HG03196 (cell line): ENCODE measurements at regions not wholly inside any gene's neighbourhood (a gene's known extent, or its start where the extent isn't known, plus 50 kb on each side); places are given as distances from the start of the nearest gene placed in this dataset.

Experiments used
- ATAC-seq: cut with Tn5 transposase; IDR thresholded peaks from one replicate; pipeline ENCODE4 v1.9.1; 2021; ENCODE audit not compliant: unreplicated experiment

GRCh38 chr1:82625537-82625936 lies 824.8 kb downstream of the ADGRL2 start:
- ATAC-seq, result no peak

- no peak for ATAC-seq
Measured at GRCh38 chr1:82621076-82621475, 820.3 kb downstream of the ADGRL2 start.

GRCh38 chr1:82614090-82614489 lies 813.4 kb downstream of the ADGRL2 start:
- ATAC-seq, result no peak

- ATAC-seq, result no peak
Measured at GRCh38 chr1:82612986-82613385, 812.3 kb downstream of the ADGRL2 start.

GRCh38 chr1:82606546-82606945 lies 805.8 kb downstream of the ADGRL2 start:
- no peak for ATAC-seq

DNA sequence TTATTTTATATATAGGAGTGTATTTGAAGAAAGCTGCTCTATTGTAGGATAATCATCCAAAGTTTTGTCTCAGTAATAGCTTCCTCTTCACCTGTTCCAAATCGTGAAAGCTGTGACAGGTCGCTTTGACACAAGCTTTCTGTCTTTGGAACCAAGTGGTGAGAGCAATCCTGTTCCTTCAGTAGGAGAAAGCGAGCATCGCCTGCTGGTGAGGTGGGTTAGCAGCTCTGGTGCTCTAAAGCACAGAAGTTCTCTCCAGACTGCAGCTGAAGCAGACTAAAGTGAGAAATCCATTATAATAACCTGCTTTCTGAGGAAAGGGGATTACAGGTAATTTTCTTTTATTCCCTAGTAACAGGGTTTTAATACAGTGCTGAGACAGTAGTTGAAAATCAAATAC lies 803.8 kb downstream of the ADGRL2 start:
- ATAC-seq, result no peak

DNA sequence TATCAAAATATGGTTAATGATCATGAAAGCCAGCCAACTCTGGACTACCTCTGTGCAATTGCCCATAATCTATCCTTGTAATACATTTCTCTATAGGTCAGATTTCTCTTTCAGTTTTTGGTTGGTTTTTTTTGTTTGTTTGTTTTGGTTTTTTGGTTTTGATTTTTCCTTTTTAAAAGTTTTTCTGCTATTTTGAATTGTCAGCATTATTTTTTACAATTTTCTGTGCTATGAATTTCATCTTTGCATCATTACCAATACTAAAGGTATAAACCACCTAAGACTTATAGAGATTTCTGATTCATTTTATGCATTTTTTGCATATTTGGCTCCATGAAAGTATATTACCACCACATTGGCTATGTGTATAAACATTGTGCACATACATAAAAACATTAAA lies 799.6 kb downstream of the ADGRL2 start:
- ATAC-seq, result no peak

DNA sequence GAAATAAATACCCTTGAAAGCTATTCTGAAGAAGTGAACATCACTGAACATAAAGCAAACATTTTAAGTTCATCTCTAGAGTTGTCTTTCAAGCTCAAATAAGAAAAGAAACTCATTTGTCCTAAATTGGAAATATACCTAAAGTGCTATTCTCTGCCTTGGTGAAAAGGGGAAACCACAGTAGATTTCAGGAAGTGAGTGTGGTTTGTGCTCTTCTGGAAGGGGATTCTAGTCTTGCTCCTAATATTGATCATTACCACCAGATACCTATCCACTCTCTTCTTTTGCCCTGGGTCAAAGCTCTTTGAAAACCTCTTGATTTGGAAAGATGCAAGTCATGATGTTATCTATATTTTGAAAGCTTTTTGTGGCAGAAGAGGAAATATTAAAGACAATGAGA lies 798.1 kb downstream of the ADGRL2 start:
- ATAC-seq, result no peak

- no peak for ATAC-seq
Measured at GRCh38 chr1:82598337-82598736, 797.6 kb downstream of the ADGRL2 start.

DNA sequence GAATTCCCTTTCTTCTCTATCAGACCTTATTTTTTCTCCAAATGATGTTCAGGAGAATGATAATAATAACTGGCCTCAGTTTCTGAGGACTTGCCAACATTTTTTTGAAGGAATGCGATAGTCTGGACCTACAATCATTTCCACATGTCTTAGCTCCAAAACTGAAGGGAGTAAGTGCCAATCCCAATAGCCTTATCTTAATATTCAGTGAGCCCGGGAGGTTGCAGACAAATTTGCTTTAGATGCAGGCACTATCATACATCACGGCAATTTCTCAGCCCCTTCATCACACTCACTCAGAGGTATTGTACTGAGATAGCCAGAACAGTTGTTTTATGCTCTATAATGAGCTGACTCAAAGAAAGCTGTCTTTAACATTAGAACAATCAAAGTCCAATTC lies 796.9 kb downstream of the ADGRL2 start:
- ATAC-seq, result no peak

GRCh38 chr1:82597141-82597540 lies 796.4 kb downstream of the ADGRL2 start:
- no peak for ATAC-seq

DNA sequence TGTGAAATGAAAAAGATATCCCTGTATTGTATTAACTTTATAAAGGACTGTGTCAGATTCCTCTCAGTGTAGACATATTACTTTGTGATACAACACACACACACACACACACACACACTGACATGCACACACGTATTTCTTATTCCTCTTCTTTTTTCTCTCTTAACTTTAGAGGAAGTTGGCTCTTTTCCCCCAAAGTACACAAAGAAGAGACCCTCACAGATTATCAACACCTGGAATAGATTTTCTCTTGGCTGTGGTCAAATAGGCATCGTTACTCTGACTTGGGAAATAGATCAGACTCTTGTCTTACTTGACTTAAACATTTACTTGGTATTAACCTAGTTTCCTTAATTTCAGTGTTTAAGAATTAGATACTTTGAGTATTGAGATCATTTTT lies 792.8 kb downstream of the ADGRL2 start:
- ATAC-seq, result no peak

GRCh38 chr1:82589588-82589987 lies 788.9 kb downstream of the ADGRL2 start:
- ATAC-seq, result no peak

GRCh38 chr1:82587371-82587770 lies 786.6 kb downstream of the ADGRL2 start:
- no peak for ATAC-seq

GRCh38 chr1:82586473-82586872 lies 785.7 kb downstream of the ADGRL2 start:
- ATAC-seq, result no peak

DNA sequence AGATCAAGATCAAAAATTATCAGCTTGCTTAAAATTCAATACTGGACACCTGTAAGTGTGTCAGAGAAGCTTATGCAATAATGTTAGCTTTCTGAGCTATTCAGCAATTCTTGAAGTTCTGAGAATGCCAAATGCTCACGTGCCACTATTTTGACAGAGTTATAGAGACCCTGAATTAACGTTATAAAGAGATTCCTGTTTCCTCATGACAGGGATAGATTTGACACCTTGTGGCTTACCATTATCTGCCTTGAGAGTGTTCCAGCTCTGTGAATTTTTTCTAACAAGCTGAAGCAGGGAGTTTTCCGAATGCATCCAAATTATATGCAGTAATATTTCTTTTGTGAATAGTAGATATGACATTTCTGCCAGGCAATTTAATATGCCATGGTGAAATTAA lies 781.6 kb downstream of the ADGRL2 start:
- ATAC-seq, result no peak

DNA sequence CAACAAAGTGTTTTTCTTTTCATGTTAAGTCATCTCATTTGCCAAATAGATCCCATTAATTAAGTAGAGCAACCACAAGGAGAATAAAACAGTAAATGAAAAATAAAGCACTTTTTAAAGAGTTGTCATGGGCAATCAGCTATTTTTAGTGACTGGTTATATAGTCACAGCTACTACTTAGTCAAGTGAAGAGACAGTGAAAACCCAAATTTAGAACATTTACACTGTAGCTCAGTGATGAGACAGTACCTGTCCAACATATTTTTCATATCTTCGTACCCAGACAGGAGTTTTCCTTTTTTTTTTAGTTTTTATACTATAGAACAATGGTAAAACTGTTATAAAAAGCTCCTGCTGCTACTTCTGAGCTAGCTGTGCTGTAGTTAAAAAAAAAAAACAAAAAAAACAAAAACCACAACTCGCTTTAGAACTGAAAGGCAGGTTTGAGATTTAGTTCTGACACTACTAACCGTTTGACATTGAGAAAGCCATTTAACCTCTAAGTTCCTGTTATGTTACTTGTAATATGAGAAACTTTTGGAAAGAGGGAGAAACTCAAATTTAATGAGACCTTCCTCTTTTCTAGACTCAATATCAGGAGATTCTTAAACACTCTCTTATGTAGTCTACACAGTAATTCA lies 777.5 kb downstream of the ADGRL2 start:
- no peak for ATAC-seq

- no peak for ATAC-seq
Measured at GRCh38 chr1:82567348-82567747, 766.6 kb downstream of the ADGRL2 start.

DNA sequence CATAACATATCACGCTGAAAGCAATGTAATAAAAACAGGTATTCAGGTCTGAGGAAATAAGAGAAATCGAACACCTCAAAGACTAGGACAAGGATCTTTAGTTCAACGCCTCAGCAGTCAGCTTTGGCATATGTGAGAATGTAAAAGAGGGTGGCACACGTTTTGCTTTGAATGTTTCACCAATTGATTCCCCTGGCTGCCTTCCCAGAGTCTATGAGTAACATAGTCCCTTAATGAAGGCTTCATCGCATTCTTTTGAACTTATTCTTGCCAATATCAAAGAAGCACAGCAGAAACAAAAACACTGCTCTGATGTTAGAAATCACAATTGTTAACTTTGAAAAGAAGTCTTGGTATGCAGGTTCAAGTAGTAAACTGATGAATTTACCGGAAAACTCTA lies 764.8 kb downstream of the ADGRL2 start:
- no peak for ATAC-seq

GRCh38 chr1:82565146-82565545 lies 764.4 kb downstream of the ADGRL2 start:
- no peak for ATAC-seq

- ATAC-seq, result no peak
Measured at GRCh38 chr1:82564333-82564732, 763.6 kb downstream of the ADGRL2 start.

- no peak for ATAC-seq
Measured at GRCh38 chr1:82562448-82562847, 761.7 kb downstream of the ADGRL2 start.

GRCh38 chr1:82560566-82560965 lies 759.8 kb downstream of the ADGRL2 start:
- ATAC-seq, result no peak

DNA sequence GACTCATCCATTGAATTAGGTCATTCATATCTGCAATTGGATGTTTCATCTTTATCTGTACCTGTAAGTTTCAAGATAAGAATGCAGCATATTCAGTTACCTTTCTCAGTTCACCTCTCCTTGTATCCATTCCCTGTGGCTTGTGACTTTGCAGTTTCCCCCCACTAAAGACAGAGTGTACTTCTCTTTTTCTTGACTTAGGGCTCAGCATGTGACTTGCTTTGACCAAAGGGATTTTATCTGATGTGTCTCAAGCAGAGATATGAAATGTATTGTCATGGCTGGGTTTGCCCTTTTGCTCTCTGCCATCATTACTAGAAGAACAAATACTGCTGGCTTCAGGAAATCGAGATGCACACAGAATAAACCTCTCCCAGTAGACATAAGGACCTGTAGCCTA lies 754.8 kb downstream of the ADGRL2 start:
- no peak for ATAC-seq
